ENCODE measurements at regions not wholly inside any gene's neighbourhood (a gene's known extent, or its start where the extent isn't known, plus 50 kb on each side); places are given as distances from the start of the nearest gene placed in this dataset.
A peak's percentile ranks its signal among the peaks of the same experiment; 100 is the strongest.

DNA sequence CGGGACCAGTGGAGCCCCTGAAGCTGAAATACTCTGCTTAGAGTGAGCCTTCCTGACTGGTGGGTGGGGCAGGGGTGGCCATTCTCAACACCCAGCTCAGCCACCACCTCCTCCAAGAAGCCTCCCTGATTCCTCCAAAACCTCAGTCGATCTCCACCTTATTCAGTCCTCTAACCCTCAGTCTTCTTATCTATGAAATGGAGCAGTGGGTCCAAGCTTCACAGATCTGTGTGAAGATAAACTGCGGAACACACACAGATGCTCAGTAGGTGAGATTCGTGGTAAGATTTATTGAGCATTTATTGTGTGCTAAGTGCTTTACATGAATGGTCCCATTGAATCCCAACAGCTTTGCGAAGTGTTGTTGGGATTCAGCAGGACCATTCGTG lies 93.1 kb upstream of the RUNX3 start:
- Histone ChIP-seq H3K36me3 (replicated peaks in 1 of 2; ENCODE audit: insufficient read depth in 1 of 2, low read depth in 2 of 2) (no peaks in the 10 kb centered on the region), H3K27me3 (no peaks in the 10 kb centered on the region), H3K9me3 (no peaks in the 10 kb centered on the region), H3K4me1 (no peaks in the 10 kb centered on the region), H3K27ac (peak overlapping the region in 1 of 4 donors; percentile 69), H3K4me3 (no peak overlapping the region)
- DNase-seq, result no peak
- no peak for ATAC-seq
- intact Hi-C loops (cut with DNase I), result no loop called here
- TF ChIP-seq POLR2A (IDR thresholded peaks at IDR 0.05) (no peak), CTCF (IDR thresholded peaks at IDR 0.05) (no peak)
- WGBS, 2 donors, result 75 to 79% methylated on average over 6 of the region's 6 CpGs

GRCh38 chr1:25022361-25023189 lies 92.5 kb upstream of the RUNX3 start:
- peak in 1 of 3 donors; percentile 35 for TF ChIP-seq POLR2A (IDR thresholded peaks at IDR 0.05)
- TF ChIP-seq CTCF (IDR thresholded peaks at IDR 0.05), result no peak
- H3K27me3 ChIP-seq, result no peaks in the 10 kb centered on the region
- peak; percentile 11 for ATAC-seq
- peak overlapping the region in 1 of 4 donors; percentile 69 for H3K27ac ChIP-seq
- H3K4me1 ChIP-seq, result no peaks in the 10 kb centered on the region
- WGBS, 2 donors, result 43 to 70% methylated on average over 5 to 18 of the region's 20 CpGs
- no peak overlapping the region for H3K4me3 ChIP-seq
- DNase-seq, result peak; percentile 22 to 85 (median 42)
- intact Hi-C loops (cut with DNase I), result no loop called here
- no peaks in the 10 kb centered on the region for H3K36me3 ChIP-seq (replicated peaks in 1 of 2; ENCODE audit: insufficient read depth in 1 of 2, low read depth in 2 of 2)
- H3K9me3 ChIP-seq, result no peaks in the 10 kb centered on the region

DNA sequence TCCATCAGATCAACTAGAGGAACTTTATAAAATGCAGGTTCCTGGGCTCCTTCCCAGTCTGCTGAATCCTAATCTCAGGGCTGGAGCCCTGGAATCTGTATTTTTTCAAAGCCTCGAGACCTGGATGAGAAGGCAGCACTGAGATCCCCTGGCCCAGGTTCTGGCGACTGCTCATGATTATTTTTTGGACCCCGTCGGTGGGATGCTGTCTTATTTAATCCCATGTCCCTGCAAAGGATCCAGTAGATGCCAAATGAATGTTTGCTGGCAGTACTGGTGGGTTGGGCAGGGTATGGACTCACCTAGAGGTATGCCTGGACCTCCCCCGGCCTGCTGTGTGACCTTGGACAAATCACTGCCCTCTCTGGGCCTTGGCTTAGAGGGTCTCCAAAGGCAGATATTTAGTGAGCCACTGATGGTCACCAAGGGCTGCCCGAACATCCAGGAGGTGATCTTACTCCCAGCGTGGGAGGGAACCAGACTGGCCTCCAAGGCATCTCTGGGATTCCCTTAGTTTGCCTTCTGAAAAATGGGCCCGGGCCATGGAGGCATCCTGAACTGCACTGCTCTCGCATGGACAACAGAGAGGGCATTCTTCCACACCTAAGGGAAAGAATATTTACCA lies 91.6 kb upstream of the RUNX3 start:
- WGBS, 2 donors, result 68 to 73% methylated on average over 6 to 9 of the region's 9 CpGs
- intact Hi-C loops (cut with DNase I), result no loop called here
- TF ChIP-seq CTCF (IDR thresholded peaks at IDR 0.05) (no peak), POLR2A (IDR thresholded peaks at IDR 0.05) (no peak)
- H3K27ac ChIP-seq, result peak overlapping the region in 1 of 4 donors; percentile 48
- H3K9me3 ChIP-seq, result no peaks in the 10 kb centered on the region
- no peaks in the 10 kb centered on the region for H3K27me3 ChIP-seq
- H3K4me3 ChIP-seq, result no peak overlapping the region
- H3K4me1 ChIP-seq, result no peaks in the 10 kb centered on the region
- H3K36me3 ChIP-seq (replicated peaks in 1 of 2; ENCODE audit: insufficient read depth in 1 of 2, low read depth in 2 of 2), result no peaks in the 10 kb centered on the region
- DNase-seq (no peak), ATAC-seq (no peak)

DNA sequence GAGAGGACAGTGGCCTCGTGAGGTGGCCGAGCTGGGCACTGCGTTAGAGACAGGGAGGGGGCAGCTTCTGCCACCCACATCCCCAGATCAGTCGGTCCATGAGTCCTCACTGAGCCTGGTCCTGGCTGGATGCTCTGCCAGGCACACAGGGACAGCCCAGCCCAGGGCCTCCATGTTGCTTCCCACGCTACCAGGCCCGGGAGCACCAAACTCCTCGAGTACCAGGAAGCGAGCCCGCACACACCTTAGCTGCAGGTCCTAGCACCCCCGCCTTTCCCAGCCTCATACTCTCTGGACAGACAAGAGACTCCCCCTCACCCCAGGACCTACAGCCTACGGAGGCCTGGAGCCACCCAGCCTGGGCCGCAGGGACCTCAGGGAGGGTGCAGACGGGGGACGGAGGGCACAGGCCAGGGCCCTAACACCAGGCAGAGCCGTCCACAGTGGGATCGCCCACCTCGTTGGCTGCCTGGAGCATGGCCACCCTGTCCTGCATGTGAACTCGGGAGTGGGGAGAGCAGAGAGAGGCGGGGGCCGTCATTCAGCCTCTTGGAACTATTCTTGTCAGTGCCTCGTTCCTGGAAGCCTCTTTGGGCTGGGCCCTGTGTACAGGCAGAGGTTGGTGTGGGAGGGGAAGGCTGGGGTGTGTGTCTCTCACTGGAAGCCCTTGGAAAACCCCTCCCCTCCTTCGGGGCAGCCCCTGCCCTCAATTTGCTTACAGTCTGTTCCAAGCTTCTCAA lies 90.9 kb upstream of the RUNX3 start:
- no peak for DNase-seq
- no peak for ATAC-seq
- Histone ChIP-seq H3K9me3 (no peaks in the 10 kb centered on the region), H3K4me1 (no peaks in the 10 kb centered on the region), H3K27ac (no peak overlapping the region), H3K27me3 (no peaks in the 10 kb centered on the region), H3K36me3 (replicated peaks in 1 of 2; ENCODE audit: insufficient read depth in 1 of 2, low read depth in 2 of 2) (no peaks in the 10 kb centered on the region), H3K4me3 (no peak overlapping the region)
- TF ChIP-seq CTCF (IDR thresholded peaks at IDR 0.05), result no peak
- TF ChIP-seq POLR2A (IDR thresholded peaks at IDR 0.05), result no peak
- 71 to 82% methylated on average over 15 to 20 of the region's 22 CpGs for WGBS, 2 donors
- intact Hi-C loops (cut with DNase I), result no loop called here
